HCT116 (cell line): ENCODE measurements at regions not wholly inside any gene's neighbourhood (a gene's known extent, or its start where the extent isn't known, plus 50 kb on each side); places are given as distances from the start of the nearest gene placed in this dataset.

Experiments
- CTCF ChIP-seq, 3 experiments: fragments of 200-600 bp in 1 of 3; sonication (generic) in 1 of 3; IDR thresholded peaks in 2 of 3; conservative IDR thresholded peaks in 1 of 3; 2 replicates each; pipeline ENCODE4 v1.5.1; 2012 to 2017; ENCODE audit warnings: low read depth in 2 of 3, low read length in 2 of 3, antibody characterized with exemption in 1 of 3, borderline replicate concordance in 1 of 3, control low read depth in 1 of 3, mild to moderate bottlenecking in 1 of 3, mixed read lengths in 1 of 3, mixed run types in 1 of 3, moderate library complexity in 1 of 3; ENCODE audit not compliant: insufficient read depth in 1 of 3
- EZH2phosphoT487 ChIP-seq: fragments of 200-600 bp; IDR thresholded peaks from 2 replicates; pipeline ENCODE4 v1.6.1; 2018; ENCODE audit warnings: antibody characterized with exemption, borderline replicate concordance
- POLR2A ChIP-seq: IDR thresholded peaks from 2 replicates; pipeline ENCODE4 v1.7.0; 2011; ENCODE audit warnings: borderline replicate concordance; ENCODE audit not compliant: insufficient read depth, insufficient read length; ENCODE audit errors: extremely low read depth
- REST ChIP-seq: IDR thresholded peaks from 2 replicates; pipeline ENCODE4 v1.6.1; 2012; ENCODE audit warnings: low read depth
- SIN3A ChIP-seq: IDR thresholded peaks from 2 replicates; pipeline ENCODE4 v1.6.1; 2012; ENCODE audit warnings: low read depth
- SP1 ChIP-seq: IDR thresholded peaks from 2 replicates; pipeline ENCODE4 v1.6.1; 2012; ENCODE audit warnings: low read depth
- ZNF274 ChIP-seq: fragments of 200-500 bp; sonication (Bioruptor generic); IDR thresholded peaks from 2 replicates; pipeline ENCODE4 v1.6.1; 2014; ENCODE audit warnings: mild to moderate bottlenecking, low read depth, low read length, inconsistent platforms
- TF ChIP-seq, protein P1 (sequence below): IDR thresholded peaks from 2 replicates; pipeline ENCODE4 v1.6.1; 2011; ENCODE audit warnings: mild to moderate bottlenecking, low read length, moderate library complexity; ENCODE audit not compliant: insufficient replicate concordance; ENCODE audit errors: extremely low read depth

DNA sequence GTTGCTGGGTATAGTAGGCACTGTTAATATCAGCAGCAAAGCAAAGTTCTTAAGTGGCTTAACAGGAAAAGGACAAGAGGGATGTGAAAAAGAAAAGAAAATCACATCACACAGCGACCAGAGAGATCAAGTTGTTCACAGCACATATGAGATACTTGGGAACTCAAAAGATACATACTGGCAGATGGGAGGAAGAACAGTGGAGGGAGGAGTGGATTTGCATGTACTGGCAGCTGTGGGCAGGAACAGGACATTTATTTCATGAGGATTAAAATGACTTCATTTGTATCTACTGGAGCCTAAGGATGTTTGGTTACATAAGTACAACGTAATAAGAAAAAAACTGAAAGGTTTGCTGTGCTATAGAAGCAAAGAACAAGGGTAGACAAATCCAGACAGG, 136.5 kb upstream of the IFNG-AS1 start:
- TF ChIP-seq SIN3A (no peak), CTCF (IDR thresholded peaks at IDR 0.05 in 2 of 3, conservative IDR thresholded peaks at IDR 0.05 in 1 of 3; ENCODE audit: borderline replicate concordance in 1 of 3, insufficient read depth in 1 of 3, low read depth in 2 of 3, low read length in 2 of 3) (no peak), SP1 (no peak), ZNF274 (no peak), REST (no peak), POLR2A (no peak), EZH2phosphoT487 (no peak)
- TF ChIP-seq, protein P1, sequence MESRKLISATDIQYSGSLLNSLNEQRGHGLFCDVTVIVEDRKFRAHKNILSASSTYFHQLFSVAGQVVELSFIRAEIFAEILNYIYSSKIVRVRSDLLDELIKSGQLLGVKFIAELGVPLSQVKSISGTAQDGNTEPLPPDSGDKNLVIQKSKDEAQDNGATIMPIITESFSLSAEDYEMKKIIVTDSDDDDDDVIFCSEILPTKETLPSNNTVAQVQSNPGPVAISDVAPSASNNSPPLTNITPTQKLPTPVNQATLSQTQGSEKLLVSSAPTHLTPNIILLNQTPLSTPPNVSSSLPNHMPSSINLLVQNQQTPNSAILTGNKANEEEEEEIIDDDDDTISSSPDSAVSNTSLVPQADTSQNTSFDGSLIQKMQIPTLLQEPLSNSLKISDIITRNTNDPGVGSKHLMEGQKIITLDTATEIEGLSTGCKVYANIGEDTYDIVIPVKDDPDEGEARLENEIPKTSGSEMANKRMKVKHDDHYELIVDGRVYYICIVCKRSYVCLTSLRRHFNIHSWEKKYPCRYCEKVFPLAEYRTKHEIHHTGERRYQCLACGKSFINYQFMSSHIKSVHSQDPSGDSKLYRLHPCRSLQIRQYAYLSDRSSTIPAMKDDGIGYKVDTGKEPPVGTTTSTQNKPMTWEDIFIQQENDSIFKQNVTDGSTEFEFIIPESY, result no peak
